ENCODE measurements at regions not wholly inside any gene's neighbourhood (a gene's known extent, or its start where the extent isn't known, plus 50 kb on each side); places are given as distances from the start of the nearest gene placed in this dataset.

DNA sequence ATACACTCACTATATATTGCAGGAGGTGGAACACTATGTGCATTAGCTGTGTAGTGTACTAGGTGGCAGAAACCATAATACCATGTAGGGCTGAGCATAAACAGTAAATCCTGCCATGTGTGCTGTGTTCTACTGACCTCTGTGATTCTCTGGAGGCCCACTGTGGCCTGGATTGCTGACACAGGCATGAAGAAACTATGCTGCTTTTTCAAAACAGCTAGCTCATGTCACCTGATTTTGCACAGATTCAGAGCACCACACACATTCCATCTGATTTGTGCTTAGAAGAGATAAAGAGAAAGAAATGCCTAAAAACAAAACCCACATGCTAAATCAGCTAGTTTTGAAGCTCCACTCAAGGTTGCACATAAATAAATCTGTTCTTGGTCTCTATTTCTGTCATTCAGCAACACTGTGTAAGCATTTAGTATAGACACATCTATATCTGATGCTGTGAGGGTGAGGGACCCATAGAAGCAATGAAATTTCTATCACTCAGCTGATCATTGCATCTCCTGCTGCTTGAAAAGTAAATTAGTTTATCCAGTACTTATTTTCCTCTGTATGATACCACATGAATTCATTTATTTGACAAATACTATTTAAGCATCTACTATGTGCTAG is 1007.7 kb upstream of the SEMA6D start:
- peak; percentile 22 for DNase-seq

DNA sequence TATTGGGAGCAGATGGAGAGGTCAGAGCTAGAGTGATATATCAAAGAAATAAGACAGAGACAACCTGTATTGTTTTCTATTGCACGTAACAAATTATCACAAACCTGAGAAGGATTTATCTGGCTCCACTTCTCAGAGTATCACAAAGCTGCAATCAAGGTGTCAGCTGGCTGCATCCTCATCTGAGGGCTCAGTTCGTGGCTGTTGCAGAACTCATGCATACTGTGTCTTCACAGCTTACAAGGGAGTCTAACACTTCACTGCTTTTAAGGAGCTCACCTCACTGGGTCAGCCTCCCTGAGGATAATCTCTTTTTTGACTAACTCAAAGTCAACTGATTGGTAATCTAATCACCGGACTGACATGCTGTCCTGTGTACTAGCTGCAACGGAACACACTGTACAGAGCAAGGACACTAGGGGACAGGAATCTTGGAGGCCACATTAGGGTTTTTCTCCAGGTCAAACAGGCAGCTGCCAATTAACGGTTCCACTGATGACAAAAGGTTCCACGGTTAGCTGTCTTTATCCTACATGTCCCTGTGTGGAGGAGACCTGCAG is 1006.8 kb upstream of the SEMA6D start:
- DNase-seq, result no peak

DNA sequence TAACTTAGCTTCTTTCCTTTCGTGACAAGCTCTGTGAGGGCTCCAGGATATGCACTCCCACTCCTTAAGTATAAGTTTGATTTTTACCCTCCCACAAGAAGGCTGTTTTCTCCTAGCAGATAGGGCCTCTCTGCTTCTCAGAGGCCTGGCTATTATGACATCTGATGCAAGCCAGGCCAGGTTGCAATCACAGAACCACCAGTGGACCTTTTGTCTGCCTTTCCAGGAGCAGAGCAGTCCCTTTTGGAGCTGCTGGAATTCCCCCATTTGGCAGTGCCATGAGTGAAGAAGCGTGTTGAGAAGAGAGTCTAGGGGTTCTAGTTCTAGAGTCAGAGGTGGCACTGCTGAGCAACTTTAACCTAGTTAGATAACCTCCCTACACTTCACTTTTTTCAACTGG is 1004.3 kb upstream of the SEMA6D start:
- no peak for DNase-seq

DNA sequence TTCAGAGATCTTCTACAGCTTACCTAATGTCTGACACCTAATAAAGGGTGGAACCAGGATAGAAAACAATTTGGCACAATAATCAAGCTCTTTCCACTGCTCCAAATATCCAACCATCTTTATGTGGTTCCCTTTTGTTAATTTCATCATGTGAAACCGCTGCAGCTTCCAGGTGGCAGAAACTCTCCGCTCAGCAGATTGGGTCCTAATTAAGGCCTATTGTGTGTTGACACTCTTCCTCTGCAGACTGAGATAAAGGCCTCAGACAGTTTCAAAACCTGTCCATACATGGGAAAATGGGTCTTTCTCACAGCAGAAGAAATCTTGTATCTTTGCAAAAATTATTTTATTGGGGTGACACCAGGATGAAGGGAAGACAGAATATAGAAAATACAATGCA is 1002.4 kb upstream of the SEMA6D start:
- DNase-seq, result no peak

- no peak for DNase-seq
Measured at GRCh38 chr15:46723308-46723707, 994.0 kb upstream of the SEMA6D start.

- no peak for DNase-seq
Measured at GRCh38 chr15:46732060-46732459, 985.2 kb upstream of the SEMA6D start.

GRCh38 chr15:46735115-46735514 is 982.2 kb upstream of the SEMA6D start:
- no peak for DNase-seq

GRCh38 chr15:46751303-46751702 is 966.0 kb upstream of the SEMA6D start:
- DNase-seq, result no peak

DNA sequence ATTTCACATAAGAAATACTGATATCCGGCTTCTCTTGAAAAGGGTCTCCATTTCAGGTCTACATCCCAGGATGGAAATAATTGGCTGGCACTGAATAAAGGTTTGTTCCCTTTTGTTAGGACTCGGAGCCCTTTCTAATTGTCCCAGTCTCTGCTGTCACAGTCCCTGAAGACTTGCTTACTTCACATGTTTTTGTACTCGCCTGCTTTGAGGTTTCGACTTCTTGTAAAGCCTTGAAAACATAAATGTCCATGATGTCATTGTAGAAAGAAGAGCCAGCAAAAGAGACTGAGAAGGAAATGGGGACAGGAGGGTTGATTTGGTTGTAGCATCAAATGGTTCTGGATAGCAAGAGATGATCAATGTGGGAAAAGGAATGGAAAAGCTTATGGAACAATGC is 963.4 kb upstream of the SEMA6D start:
- DNase-seq, result no peak

DNA sequence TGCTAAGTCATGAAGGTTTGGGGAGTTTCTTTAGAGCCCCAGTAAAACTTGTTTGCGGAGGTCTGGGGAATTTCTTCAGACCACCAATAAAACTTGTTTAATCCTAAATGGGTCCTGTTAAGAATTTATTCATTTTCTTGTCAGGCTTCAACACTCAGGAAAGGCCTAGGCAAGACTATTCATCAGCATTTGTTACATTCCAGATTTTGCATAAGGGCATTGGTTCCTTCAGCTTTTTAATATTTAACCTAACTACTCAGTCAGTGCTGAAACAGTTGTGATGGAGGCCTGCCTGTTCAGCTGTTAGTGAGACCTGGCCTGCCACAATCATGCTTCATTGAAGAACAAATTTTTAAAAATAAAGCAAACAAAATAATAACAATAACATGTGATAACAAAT is 954.2 kb upstream of the SEMA6D start:
- no peak for DNase-seq

- no peak for DNase-seq
Measured at GRCh38 chr15:46764851-46765250, 952.5 kb upstream of the SEMA6D start.

- no peak for DNase-seq
Measured at GRCh38 chr15:46766021-46766420, 951.3 kb upstream of the SEMA6D start.

DNA sequence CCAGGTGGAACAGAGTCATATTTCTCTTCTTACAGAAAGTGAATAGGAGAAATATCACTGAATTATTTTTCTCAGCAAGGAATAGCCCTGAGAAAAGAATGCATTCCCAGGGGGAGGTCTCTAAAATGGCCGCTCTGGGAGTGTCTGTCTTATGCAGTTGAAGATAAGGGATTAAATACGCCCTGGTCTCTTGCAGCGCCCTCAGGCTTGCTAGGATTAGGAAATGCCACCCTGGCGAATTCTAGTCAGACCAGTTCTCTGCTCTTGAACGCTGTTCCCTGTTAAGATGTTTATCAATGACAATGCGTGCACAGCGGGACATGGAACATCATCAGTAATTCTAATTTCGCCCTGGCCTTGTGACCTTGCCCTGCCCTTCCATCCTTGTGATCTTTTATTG is 949.0 kb upstream of the SEMA6D start:
- no peak for DNase-seq

DNA sequence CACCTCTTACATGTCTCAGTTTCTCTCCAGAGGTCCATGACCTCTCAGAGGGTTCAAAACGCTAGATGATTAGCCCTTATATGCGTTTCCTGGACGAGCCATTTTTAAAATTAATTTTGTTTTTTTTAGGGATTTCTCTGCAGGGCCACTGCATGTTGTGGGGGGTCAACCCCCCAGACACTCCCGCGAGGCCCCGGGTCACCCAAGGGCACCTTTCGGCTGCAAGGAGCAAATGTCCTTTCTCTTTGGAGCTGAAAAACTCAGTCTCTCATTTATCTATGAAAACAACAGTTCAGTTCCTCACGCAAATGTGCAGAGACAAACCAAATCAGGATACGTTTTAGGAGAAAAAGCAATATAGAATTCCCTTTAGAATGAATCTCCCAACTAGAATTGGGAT is 944.3 kb upstream of the SEMA6D start:
- DNase-seq, result no peak

DNA sequence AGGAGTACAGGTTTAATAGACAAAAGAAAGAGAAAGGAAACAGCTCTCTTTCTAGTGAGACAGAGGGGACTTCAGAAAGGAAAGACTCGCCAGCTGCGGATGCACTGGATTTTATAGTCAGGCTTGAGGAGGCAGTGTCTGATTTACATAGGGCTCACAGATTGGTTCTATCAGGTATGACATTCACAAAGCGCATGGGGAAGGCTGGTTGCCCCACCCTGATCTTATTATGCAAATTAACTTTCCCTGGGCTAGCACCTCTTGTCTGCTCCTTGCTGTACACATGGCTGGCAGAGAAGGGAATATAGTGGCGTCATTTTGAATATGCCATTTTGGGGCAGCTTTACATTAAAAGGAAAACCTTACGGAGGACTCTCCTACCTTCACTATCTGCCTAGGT is 938.4 kb upstream of the SEMA6D start:
- no peak for DNase-seq

DNA sequence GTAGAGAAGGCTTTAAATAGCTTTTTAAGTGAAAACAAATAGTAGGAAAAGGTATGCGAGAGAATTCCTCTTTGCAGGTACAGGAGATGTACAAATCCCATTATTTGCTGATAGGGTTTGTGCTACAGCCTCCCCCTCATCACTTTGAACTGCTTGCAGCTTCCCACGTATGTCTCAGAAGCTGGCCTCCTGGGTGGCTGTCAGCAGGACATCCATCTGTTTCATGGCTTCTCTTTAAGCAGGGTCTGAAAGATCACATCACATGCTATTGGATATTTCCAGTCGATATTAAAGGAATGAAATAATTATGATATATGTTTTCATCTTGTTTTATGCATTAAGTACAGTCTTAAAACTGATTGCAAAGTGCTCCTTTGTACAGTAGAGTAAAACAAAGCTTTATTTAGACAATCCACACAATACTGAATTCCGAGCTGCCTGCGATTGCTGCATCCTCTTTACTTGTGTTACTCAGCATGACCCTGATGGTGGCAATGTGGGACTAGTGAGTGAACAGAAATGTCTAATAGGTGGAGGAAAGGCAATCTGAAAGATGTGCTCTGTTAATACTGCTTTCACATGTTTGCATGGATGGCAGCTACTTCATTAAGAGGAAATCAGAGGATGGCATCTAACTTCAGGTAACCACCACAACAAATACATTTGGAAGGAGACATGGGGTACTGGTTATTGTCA is 930.6 kb upstream of the SEMA6D start:
- no peak for DNase-seq

DNA sequence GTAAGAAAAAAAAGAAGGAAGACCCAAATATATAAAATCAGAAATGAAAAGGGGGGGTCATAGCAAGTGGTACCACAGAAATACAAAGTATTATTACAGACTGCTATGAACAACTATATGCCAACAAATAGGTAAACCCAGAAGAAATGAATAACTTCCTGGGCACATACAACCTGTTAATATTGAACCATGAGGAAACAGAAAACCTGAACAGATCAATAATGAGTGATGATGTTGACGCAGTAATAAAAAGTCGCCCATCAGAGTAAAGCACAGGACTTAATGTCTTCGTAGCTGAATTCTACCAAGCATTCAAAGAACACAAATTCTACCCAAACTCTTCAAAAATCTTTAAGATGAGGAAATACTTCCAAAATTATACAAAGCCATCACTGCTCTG is 921.6 kb upstream of the SEMA6D start:
- DNase-seq, result no peak

GRCh38 chr15:46808834-46809233 is 908.5 kb upstream of the SEMA6D start:
- no peak for DNase-seq

DNA sequence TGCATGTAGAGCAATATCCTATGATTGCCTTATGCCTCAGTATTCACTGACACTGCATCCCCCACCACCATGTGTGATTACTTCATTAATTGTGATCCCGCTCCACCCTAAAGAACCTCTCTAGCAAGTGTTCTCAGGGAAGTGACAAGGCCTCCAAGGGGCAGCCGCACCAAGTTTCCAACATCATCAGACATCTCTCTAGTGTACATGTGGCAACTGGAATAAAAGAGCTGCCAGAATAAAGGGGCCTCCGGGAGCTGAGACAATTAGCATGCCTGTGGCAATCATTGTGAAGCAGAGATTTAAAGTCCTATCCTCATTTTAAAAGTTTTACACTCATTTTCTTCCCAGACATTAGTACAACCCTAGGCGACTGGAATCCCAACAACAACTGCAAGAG is 902.1 kb upstream of the SEMA6D start:
- DNase-seq, result no peak

DNA sequence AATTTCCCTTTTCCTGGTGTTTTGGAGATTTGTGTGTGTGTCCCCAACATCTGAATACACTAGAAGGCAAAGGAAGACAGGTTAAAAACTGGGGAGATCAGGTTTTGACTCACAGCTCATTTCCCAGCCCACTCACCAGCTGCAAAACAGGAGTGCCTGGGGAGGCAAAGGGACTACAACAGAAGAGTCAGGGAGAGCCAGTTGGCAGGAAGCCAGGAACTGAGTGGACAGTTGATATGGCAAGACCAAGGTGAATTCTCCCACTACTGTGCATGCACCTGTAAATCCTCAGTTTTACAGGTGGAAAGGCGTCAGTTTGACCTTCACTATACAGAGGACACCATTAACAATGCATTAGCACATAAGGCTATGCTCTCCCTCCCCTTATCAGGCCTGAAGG is 901.5 kb upstream of the SEMA6D start:
- no peak for DNase-seq

DNA sequence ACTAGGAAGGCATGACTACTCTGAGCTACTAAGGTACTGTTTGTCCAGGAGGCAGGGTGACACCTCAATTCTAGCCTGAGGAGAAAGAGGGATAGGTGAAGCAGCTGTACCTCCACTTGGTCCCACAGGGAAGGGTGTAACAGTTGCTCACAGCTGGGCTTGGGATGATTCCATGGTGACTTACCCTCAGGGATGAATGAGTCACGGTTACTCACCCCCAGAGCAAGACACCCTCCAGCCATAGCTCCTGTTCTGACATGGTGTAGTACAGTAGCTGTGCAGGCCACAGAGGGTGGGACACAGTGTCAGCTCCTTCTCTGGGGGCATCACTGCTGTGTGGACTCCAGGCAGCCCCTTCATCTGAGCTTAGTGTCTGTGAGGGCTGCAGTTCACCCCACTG is 868.6 kb upstream of the SEMA6D start:
- no peak for DNase-seq

DNA sequence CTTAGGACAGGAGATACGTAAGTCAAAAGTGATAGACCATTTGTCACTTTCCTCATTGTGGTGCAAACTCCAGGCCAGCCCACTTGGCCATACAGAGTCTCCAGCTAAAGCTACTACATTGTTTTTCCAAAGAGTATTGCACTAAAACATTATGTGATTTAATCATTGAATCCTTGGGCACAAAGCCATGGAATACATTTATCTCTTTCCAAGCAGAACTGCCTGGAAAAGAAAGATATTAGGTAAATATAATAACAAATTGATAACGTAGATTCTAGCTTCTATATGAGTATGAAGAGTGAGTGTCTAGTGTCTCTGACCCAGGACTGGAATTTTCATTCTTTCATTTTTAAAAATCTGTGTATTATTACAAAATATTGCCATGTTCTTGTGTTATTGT is 863.7 kb upstream of the SEMA6D start:
- DNase-seq, result no peak

GRCh38 chr15:46854564-46854963 is 862.7 kb upstream of the SEMA6D start:
- no peak for DNase-seq

GRCh38 chr15:46855388-46855787 is 861.9 kb upstream of the SEMA6D start:
- DNase-seq, result no peak
